Stimulated activated CD8-positive, alpha-beta memory T cell treated with anti-CD3 and anti-CD28 coated beads, Interleukin-7, amount 100 ng/mL, for 1 hour (primary cell): ENCODE measurements at regions not wholly inside any gene's neighbourhood (a gene's known extent, or its start where the extent isn't known, plus 50 kb on each side); places are given as distances from the start of the nearest gene placed in this dataset.
"Not testable (repeated sequence)": the region's sequence is repeated elsewhere in the genome, so short reads cannot be mapped to it uniquely, and the experiment has no call there.

ENCODE experiments used
- DNase-seq, 2 donors: peaks; one replicate each; pipeline ENCODE4 v3.0.0-alpha.2; 2020; ENCODE audit warnings: low read depth in 2 of 2

GRCh38 chr17:34012709-34013375, 242.2 kb upstream of the CCL2 start:
- no peak for DNase-seq

DNA sequence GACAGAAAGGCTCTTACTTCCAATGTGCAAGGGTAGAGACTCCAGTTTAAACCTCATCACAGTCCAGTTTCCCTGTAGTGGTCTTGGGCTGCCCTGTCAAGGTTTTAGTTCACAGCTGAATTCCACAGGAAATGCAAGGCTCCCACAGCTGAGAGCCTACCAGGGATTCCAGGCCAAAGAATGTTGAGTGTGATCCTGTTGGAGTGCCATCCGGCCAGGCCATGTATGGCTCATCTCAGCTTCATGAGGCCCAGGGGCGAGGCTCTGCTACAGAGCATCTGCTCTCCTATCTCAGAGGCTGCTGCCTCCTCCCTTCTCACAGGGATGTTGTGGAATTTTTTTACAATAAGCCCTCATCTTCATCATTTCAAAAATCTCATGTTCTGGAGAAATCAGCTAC, 239.8 kb upstream of the CCL2 start:
- no peak for DNase-seq

- no peak for DNase-seq
These were observed 230.7 kb upstream of the CCL2 start for GRCh38 chr17:34024386-34024785.

- no peak for DNase-seq
These were observed 230.1 kb upstream of the CCL2 start for GRCh38 chr17:34024806-34025551.

- DNase-seq = not testable (repeated sequence)
These were observed 224.5 kb upstream of the CCL2 start for GRCh38 chr17:34030601-34031000.

DNA sequence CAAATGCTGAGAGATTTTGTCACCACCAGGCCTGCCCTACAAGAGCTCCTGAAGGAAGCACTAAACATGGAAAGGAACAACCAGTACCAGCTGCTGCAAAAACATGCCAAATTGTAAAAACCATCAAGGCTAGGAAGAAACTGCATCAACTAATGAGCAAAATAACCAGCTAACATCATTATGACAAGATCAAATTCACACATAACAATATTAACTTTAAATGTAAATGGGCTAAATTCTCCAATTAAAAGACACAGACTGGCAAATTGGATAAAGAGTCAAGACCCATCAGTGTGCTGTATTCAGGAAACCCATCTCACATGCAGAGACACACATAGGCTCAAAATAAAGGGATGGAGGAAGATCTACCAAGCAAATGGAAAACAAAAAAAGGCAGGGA, 222.8 kb upstream of the CCL2 start:
- not testable (repeated sequence) for DNase-seq

DNA sequence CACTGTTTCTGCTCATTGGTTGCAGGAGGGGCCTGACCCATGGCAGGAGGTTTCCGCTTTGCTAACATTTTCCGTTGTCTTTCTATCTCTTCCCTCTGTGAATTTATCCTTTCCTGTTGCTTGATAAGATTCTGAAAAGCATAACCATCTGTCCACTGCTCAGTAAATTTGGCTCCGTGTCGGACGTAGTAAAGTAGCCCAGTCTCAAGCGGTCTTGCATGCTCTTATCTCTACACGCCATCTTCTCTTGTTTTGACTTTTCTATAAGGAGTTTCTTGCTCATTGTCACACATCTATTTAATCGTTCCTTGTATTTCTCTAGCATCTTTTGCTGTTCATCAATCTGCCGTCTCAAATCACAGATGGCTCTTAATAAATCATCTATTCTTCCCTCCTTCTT, 216.3 kb upstream of the CCL2 start:
- DNase-seq = not testable (repeated sequence)

- not testable (repeated sequence) for DNase-seq
These were observed 215.9 kb upstream of the CCL2 start for GRCh38 chr17:34039213-34039612.

DNA sequence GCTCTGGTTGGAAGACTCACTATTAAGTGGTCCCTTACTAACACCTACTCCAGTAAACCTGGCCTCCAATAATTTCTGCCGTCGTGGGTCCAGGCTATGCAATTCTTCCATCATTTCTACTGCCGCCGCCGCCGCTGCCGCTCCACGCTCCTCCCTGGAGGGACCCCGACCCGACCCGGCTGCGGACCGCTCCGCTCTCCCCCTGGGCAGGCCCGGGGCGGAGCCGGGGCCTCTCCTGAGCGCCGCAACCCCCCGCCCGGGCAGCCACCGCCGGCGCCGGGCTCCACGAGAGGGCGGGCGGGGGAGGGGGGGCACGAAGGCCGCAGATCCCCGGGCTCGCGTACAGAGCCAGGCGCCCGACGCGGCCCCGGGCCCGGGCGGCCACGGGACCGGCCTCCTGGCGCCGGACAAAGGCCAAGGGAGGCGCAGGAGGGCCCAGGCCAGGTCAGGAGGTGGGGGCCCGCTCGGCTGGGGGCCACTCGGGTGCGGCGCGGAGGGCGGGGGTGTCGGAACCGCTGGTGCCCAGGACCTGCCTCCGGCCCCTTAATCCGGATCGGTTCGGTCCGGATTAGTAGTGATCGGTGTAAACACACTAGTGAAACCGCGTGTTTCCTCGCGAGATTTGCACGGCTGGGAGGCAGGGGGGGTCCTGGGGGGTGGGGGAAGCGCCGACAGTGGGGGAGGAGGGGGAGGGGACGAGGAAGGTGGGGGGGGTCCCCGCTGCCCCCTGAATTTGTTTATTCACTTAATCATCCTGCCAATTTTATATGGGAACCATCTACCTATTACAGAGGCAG, 215.1 kb upstream of the CCL2 start:
- not testable (repeated sequence) for DNase-seq

GRCh38 chr17:34045990-34046389, 209.1 kb upstream of the CCL2 start:
- DNase-seq = no peak

- DNase-seq = no peak
These were observed 204.0 kb upstream of the CCL2 start for GRCh38 chr17:34051046-34051445.

DNA sequence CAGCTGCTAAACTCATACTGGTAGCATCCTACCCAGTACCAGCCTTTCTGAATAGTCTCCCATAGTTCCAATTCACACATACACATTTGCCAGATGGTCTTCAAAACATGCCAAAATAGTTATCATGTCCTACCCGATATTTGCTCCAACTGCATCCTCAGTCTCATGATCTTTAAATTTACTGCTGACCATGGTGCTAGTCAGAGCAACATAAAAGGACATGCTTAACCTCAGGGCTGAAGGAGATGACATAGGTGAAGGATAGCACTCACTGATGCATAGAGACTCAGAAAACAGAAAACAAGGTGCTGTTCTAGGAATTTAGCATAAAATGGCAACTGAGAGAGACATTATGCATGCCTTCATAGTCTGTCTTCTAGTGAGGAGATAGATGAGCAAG, 200.6 kb upstream of the CCL2 start:
- DNase-seq = no peak

DNA sequence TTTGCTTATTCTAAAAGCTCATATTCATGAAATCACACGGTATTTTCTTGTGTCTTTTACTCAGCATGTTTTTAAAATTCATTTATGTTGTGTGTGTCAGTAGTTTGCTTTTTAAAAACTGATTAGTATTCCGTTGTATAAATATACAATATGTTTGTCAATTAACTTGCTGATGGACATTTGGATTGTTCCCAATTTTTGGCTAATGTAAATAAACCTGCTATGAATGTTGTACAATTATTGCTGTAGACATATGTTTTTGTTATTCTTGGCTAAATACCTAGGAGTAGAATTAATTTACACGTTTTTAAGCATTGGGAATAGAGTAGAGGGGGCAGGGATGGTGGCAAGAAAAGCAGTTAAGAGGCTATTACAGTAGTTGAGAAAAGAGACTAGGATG, 199.5 kb upstream of the CCL2 start:
- DNase-seq = no peak

DNA sequence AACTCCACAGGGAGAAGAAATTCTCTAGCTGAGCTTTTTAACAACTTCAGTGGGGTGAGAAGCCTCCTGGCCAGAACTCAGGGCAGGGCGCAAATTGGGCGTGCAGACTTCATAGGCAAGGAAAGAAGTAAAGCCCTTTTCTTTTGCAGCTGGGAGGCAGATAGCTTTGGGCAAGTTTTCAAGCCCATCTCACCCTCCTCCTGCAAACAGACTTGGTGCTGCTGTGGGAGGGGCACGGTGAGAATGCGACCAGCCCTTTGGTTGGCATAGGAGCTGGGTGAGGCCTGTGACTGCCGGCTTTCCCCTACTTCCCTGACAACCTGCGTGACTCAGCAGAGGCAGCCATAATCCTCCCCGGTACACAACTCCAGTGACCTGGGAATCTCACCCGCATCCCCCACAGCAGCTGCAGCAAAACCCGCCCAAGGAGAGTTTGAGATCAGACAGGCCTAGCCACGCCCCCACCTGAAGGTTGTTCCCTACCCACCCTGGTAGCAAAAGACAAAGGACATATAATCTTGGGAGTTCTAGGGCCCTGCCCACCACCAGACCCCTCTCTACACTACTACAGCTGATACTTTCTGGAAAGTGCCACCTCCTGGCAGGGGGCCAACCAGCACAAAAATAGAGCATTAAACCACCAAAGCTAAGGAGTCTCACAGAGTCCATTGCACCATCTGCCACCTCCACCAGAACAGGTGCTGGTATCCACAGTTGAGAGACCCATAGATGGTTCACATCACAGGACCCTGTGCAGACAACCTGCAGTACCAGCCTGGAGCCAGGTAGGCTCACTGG, 195.5 kb upstream of the CCL2 start:
- DNase-seq = no peak

GRCh38 chr17:34066528-34066927, 188.6 kb upstream of the CCL2 start:
- DNase-seq = no peak

DNA sequence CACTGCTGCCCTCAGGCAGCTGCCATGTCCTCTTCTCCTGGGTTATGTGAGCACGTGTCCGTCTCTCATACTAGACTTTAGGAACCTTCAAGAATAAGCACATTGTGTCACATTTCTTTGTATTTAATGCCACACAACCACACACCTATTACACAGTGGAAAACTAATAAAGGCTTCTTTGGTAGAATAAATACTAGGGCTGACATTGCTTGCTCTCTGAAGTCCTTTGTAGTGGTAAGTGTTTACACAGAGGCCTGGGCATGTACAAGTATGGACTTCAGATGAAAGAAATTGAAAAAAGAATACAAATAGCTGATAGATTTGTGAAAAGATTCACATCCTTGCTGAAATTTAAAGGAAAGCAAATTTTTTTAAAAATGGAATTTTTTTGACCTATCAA, 188.1 kb upstream of the CCL2 start:
- no peak for DNase-seq

- DNase-seq = no peak
These were observed 186.5 kb upstream of the CCL2 start for GRCh38 chr17:34068571-34068970.

GRCh38 chr17:34070712-34071111, 184.4 kb upstream of the CCL2 start:
- no peak for DNase-seq

- no peak for DNase-seq
These were observed 183.1 kb upstream of the CCL2 start for GRCh38 chr17:34071886-34072420.

DNA sequence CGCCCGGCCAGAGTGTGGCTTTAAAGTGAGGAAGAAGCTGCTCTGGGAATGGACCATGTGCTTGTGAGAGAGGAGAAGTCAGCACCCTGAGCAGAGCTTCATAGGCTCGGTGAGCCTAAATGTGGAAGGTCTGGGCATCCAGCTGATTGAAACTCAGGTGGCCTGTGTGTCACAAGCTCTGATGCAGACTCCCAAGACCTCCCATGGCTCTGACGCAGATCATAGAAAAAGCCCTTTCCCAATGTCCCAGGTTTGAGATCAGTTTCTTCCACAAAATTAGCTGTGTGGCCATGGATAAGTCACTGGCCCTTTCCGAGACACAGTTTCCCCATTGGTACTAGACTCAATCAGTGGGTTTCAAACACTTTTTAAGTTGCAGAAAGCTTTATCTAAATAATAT, 180.0 kb upstream of the CCL2 start:
- no peak for DNase-seq

- no peak for DNase-seq
These were observed 178.1 kb upstream of the CCL2 start for GRCh38 chr17:34076743-34077631.
